GM18909 (cell line): ENCODE measurements at regions not wholly inside any gene's neighbourhood (a gene's known extent, or its start where the extent isn't known, plus 50 kb on each side); places are given as distances from the start of the nearest gene placed in this dataset.
"Not testable (repeated sequence)": the region's sequence is repeated elsewhere in the genome, so short reads cannot be mapped to it uniquely, and the experiment has no call there.

Experiments used
- ATAC-seq: cut with Tn5 transposase; IDR thresholded peaks from one replicate; pipeline ENCODE4 v1.9.1; 2021; ENCODE audit warnings: mild to moderate bottlenecking; ENCODE audit not compliant: unreplicated experiment, poor library complexity

- not testable (repeated sequence) for ATAC-seq
These were observed 160.1 kb downstream of the BCL2L11 start for GRCh38 chr2:111280709-111281286.

GRCh38 chr2:111282162-111282561 is 161.4 kb downstream of the BCL2L11 start:
- ATAC-seq, result not testable (repeated sequence)

- ATAC-seq, result not testable (repeated sequence)
These were observed 167.2 kb downstream of the BCL2L11 start for GRCh38 chr2:111287646-111288568.

GRCh38 chr2:111290370-111290769 is 169.7 kb downstream of the BCL2L11 start:
- ATAC-seq, result not testable (repeated sequence)

GRCh38 chr2:111291566-111291965 is 170.9 kb downstream of the BCL2L11 start:
- not testable (repeated sequence) for ATAC-seq

GRCh38 chr2:111292232-111292968 is 171.7 kb downstream of the BCL2L11 start:
- ATAC-seq, result not testable (repeated sequence)

GRCh38 chr2:111294699-111295098 is 174.0 kb downstream of the BCL2L11 start:
- ATAC-seq, result not testable (repeated sequence)

GRCh38 chr2:111296122-111296804 is 175.5 kb downstream of the BCL2L11 start:
- not testable (repeated sequence) for ATAC-seq

- not testable (repeated sequence) for ATAC-seq
These were observed 176.4 kb downstream of the BCL2L11 start for GRCh38 chr2:111297128-111297527.

- ATAC-seq, result not testable (repeated sequence)
These were observed 178.2 kb downstream of the BCL2L11 start for GRCh38 chr2:111298927-111299326.

- not testable (repeated sequence) for ATAC-seq
These were observed 178.9 kb downstream of the BCL2L11 start for GRCh38 chr2:111299635-111300034.

GRCh38 chr2:111301677-111302076 is 181.0 kb downstream of the BCL2L11 start:
- not testable (repeated sequence) for ATAC-seq

GRCh38 chr2:111302397-111303218 is 181.9 kb downstream of the BCL2L11 start:
- not testable (repeated sequence) for ATAC-seq

GRCh38 chr2:111307302-111307701 is 186.6 kb downstream of the BCL2L11 start:
- not testable (repeated sequence) for ATAC-seq

- ATAC-seq, result not testable (repeated sequence)
These were observed 188.7 kb downstream of the BCL2L11 start for GRCh38 chr2:111309231-111310075.

GRCh38 chr2:111310395-111310794 is 189.7 kb downstream of the BCL2L11 start:
- not testable (repeated sequence) for ATAC-seq

- ATAC-seq, result not testable (repeated sequence)
These were observed 190.9 kb downstream of the BCL2L11 start for GRCh38 chr2:111311568-111311967.

- ATAC-seq, result not testable (repeated sequence)
These were observed 192.3 kb downstream of the BCL2L11 start for GRCh38 chr2:111312897-111313607.
